HPDE6-E6E7 (cell line): ENCODE measurements at regions not wholly inside any gene's neighbourhood (a gene's known extent, or its start where the extent isn't known, plus 50 kb on each side); places are given as distances from the start of the nearest gene placed in this dataset.

Source experiments
- DNase-seq: peaks from one replicate; pipeline ENCODE4 v3.0.0; 2011; ENCODE audit warnings: missing footprints; ENCODE audit errors: extremely low spot score

DNA sequence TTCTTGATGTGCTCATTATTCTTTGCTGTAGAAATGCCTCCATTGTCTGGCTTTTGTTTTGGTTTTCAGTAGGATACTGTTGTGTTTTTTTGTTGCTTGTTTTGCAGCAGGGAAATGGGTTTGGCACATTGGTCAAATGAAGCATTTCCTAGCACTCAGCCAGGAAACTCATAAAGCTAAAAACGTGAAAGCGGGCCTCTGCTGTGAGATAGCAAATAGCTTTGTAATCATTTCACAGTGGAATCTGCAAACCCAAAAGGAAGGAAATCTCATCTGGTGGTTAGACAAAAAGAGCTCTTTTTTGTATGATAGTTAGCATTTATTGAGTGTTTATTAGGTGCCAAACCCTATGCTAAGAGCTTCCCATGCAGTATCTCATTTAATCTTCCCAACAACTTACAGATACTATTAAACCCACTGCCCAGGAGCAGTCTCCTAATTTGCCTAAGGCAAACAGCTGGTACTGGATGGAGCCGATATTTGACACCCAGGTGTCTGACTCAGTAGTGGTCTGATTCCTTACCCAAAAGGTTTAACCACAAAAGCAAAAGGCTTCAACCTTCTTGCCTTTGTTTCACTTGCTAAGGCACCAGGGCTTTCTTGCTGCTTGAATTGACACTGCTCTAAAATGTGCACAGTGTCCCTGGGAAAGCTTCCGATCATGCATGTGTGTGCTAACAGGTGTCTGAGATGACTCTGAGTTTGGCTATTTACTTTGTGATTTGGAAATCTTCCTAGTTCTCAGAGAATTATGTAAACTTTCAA is 527.9 kb upstream of the MDFIC2 start:
- DNase-seq: no peak

DNA sequence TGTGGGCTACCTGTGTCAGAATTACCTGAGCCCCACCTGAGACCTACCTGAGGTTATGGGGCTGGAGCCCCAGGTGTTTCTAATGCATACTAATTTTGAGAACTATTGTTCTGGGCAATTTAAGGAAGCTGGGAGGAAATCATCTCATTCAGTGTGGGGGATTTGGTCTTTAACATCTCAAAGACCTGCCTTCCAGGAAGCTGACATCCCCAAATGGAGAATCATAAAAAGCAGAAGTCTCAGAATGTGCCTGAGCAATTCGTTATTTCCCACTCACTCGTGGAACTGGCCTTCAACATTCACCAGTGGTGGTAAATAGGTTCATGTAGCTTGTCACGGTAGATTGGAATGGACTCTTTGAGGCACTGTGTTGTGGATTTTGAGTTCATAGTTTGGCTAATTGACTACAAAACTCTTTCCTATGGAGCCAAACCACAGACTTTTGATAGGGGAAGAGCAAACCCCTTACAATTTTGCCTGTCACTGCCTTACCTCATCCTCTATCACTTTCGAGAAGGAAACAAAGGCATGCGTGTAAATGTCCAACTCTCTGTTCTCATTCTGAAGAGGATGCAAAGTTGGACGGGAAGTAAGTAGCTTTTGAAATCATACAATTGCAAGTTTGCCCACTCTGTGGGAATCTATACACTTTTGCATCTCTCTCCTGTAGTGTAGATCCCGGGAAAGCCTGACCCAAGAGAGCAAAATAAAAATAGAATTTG is 521.0 kb upstream of the MDFIC2 start:
- no peak for DNase-seq

DNA sequence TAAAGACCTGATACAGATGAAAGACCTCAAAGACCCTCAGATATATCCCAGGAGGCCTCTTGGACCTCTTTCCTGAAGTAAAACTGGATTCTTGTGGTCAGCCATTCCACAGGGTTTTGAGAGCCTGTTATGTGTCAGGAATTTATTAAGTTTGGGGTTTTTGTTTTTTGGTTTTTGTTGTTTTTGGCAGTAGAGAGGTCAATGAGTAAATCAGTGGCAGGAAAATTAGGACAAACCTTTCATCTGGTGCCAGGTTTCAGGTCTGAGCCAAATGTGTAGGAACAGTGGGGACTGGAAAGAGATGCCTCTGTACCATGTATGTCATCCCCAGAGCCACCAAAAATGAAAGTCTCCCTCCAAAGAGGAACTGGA is 520.4 kb upstream of the MDFIC2 start:
- DNase-seq: no peak

DNA sequence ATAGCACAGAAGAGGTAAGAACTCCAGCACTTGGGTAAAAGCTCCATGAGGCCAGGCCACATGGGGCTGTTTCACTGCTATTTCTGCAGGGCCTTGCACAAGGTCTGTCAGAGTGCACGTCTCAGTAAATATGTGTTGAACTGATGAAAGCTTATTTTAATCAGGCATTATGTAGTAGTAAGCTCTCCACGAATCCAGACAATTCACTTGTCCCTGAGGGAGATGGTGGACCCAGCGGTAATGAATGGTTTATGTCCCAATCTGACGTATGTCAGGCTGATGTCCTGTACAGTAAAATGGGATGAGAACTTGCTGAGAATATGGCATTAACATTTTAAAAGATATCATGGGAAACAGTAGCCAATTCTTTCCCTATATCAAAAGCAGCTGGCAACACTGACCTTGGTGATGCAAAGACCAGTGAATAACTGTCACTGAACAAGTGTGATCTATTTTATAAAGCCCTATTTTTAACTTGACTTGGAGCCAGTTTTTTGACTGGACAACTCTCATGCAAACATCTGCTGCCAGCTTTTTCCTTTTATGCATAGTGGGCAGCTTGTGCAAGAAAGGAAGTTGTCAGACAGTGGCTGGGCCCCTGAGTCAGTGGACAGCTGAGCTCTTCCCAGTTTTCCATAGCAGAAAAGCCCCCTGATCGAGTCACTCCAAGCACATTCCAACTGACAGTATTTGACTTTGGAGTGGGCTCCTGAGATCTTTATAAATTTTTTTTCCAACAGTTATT is 519.8 kb upstream of the MDFIC2 start:
- DNase-seq: no peak

DNA sequence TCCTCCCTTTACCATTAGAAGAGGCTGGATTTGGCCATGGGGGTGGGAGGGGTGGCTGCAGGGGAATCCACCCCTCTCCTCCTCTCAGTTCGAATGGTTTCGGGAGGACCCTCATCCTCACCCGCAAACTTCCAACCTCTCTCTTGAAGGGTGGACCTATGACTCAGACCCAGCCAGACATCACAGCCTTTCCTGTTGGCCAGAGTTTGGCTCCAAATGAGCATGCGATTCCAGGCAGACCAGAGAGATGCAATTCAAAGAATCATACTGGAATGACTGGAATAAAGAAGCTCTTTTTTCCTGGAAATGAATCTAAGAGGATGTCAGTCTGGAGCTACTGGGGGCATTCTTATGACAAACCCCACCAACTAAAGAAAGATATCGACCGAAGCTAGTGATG is 516.7 kb upstream of the MDFIC2 start:
- DNase-seq: no peak

DNA sequence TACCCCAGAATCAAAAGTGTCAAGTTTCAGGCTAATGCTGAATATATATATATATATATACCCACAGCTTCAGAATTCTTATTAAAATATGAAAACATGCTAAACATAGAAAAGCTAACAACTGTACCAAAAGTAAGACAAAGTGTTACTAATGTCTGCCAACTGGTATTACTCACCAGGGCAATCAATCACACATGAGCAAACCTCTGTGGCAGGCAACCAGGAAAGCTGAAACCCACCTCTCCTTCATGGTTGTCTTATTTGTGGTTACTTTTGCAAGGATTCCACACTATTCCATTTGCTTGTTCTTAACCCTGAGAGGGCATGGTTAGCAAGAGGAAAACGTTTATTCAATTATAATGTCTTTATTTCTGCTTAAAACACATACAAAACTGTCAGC is 512.3 kb upstream of the MDFIC2 start:
- DNase-seq: peak; percentile 20

DNA sequence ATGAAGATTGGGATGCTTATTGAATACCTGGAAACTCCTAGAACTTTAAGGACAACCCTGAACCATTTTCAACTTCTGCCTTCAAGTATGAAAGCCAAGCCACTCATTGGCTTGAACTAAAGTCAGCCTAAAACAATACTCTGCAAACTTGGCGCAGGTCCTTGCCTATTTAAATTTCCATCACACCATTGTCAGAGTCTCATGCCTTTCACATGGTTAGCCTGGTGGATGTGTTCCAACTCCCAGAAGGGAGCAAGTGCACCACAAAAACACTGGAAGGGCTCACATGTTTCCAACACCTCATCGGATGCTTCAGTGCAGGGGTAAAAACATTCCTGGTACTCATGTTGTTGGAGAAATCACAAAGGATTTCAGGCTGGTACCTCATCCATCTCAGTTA is 511.6 kb upstream of the MDFIC2 start:
- no peak for DNase-seq

GRCh38 chr3:70823622-70824021 is 511.2 kb upstream of the MDFIC2 start:
- DNase-seq: no peak

DNA sequence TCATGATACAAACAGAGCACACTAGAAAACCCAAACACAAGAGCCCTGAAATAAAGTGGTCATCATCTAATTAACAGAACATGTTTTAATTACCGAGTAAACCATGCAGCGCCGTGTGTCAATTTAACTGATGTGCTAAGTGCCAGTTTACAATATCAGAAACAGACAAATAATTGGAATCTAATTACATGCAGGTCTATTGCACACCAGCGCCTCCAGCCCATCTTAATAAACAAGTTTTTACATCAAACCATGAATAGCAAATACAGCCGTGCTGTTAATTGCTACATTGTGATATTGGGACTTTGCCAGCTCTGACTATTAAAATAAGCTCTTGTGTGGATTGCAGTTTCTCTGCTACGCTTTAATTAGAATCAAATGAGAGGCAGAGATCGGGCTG is 510.2 kb upstream of the MDFIC2 start:
- DNase-seq: no peak

DNA sequence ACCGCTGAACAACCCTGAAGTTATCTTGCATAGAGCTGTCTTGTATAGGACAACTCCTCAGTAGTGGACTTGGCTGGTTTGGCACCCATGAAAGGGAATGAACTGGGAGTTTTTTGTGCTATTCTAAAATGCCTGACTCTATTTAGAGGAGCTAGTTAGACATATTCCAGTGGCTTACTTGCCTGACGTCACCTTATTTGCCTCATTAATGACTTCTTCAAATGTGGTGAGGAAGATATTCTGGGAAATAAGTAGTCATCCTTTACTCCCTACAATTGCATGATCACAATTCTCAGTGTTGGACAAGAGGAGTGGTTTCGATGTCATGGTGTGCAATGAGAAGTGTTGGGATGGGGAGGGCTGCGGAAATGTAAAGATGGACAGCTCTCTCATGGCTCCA is 509.2 kb upstream of the MDFIC2 start:
- DNase-seq: no peak

- no peak for DNase-seq
Measured at GRCh38 chr3:70820397-70820796, 508.0 kb upstream of the MDFIC2 start.

DNA sequence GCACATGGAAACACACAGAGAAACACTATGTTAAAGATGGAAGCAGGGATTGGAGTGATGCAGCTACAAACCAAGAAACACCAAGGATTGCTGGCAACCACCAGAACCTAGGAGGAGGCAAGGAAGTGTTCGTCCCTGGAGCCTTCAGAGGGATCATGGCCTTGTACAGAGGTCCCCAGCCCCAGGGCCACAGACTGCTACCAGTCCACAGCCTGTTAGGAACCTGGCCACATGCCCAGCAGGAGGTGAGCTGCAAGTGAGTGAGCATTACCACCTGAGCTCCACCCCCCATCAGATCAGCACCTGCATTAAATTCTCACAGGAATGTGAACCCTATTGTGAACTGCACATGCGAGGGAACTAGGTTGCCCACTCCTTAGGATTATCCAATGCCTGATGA is 505.7 kb upstream of the MDFIC2 start:
- DNase-seq: no peak

DNA sequence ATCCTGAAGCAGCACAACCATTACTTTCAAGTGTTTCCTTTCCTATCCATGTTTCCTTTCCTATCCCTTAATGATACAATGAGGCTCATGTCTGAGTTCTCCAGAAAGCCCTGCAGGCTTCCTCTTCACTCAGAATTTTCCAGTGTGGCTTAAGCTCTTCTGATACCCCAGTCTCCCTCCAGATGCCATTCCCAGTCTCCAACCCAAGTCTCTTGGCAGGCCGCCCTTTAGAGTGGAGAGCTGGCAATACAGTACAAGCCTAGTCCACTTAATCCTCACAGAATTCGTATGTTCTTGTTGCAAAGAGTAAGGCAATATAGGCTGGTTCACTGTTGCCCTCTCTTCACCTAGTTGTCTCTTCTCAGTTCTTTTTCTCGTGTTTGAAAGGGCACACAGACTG is 503.9 kb upstream of the MDFIC2 start:
- DNase-seq: no peak

- DNase-seq: no peak
Measured at GRCh38 chr3:70815817-70816216, 503.4 kb upstream of the MDFIC2 start.

GRCh38 chr3:70813311-70813710 is 500.9 kb upstream of the MDFIC2 start:
- DNase-seq: no peak

DNA sequence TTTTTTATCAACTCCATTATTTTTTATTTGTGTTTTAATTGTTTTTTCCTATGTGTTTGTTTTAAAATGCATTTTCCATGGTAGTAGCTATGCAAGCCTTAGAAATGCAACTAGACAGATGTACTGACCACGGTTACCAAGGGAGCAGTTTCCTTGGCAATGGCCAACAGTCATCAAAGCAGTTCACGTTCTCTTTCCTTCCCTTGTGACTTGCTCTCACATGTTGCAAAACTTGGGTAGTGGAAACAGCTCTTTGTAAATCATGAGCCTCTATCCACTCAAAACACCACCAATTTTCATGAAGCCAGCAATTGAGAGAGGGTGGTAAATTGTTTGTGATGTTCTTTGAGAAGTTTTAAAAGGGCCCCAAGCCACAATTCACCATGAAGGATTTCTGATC is 499.4 kb upstream of the MDFIC2 start:
- no peak for DNase-seq

DNA sequence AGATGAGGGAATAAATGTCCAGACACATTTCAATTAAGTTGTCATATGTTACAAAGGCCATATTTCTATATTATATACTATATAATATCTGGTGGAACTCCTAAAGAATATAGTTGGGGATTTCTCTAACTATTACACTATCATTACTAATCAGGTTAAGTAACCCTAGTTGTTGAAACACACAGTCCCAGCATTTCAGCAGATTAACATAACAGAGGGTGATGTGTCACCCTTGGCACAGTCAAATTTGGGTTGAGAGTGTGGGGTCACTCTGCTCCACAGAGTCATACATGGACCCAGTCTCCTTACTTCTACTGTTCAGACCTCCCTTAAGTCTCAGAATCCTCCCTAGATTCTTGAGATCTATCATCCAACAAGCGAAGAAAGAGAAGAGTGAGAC is 496.4 kb upstream of the MDFIC2 start:
- DNase-seq: no peak

DNA sequence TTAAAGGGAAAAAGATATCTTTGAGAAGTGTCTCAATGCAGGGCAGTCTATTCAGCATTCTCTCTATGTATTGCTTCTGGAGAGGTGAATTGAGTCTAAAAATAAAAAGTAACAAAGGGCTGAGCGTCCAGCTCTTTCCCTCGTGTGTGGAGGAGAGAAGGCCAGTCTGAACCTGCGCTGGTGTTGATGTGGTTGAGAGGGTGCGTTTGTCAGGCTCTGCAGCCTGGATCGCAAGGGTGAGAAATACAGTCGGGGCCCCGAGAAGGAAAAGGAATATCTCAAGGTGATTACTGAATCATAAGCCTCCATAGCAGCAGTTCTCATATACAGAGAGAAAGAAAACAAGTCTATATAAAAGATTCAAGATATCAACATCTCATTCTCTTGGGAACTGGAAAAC is 494.1 kb upstream of the MDFIC2 start:
- no peak for DNase-seq

DNA sequence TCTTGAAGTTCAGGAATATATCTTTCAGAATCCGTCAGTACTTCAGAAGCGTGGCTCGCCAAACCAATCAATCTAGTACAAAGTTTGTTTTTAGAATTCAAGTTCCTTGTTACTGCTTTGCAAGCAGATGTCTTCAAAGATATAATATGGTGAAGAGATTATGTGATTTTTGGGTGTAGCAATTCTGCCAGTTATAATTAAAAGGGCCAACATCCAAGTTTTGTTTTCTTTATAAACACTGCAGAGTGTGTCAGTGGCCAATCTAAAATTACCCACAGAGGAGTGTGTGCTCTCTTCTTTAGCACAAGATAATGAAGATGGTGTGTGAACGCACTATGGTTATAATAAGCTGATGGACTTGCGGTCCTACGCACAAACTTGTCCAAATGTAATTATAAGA is 493.6 kb upstream of the MDFIC2 start:
- DNase-seq: no peak

DNA sequence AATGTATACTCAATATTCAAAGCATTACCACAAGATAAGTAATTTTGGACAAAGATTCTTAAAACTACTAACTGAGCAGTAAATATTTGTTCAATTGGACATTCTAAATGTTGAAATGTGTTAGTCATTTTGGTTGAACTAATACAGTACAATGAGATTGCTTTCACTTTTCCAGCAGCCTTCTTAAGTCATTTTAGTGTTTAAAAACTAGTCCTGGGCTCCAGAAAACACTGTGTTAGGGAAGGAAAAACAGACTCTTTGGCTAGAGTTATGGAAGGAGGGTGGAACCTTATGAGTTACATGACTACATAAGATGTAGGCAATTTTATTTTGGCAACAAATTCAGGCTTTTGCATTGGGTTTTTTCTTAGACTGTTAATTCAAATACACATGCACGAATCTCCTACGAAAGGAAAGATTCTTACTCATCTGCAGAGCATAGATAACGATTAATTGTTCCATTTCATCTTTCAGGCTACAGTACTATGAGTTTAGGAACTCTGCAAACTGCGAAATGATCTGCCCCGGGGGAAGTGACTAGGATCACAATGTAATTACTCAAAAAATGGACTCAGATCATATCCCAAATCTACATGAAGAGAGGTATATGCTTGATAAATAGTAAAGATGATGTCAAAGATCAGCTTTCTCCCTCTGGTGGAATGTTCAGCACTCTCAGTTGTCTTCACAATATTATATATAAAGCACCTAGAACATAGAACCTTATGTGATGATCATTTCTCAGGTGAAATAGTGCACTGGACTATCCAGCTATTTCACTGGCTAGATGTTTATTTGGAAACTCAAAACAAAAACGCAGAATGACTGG is 492.8 kb upstream of the MDFIC2 start:
- DNase-seq: no peak

DNA sequence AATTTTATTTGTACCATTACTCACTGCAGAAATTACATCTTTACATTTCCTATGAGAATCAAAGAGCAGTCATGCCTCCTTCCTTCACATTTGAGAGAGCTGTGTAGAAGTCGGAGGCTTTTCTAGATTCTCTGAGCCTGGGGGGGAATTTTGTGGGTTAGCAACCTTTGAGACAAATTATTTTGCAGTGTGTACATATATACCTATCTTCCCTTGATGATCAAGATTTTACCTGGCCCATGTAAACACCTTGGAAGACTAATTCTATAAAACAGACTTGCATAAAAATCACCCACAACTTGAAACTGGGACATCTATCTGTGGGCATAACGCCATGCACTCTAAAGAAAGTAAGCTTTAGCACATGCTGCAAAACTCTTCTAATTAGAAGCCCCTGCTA is 491.5 kb upstream of the MDFIC2 start:
- no peak for DNase-seq

DNA sequence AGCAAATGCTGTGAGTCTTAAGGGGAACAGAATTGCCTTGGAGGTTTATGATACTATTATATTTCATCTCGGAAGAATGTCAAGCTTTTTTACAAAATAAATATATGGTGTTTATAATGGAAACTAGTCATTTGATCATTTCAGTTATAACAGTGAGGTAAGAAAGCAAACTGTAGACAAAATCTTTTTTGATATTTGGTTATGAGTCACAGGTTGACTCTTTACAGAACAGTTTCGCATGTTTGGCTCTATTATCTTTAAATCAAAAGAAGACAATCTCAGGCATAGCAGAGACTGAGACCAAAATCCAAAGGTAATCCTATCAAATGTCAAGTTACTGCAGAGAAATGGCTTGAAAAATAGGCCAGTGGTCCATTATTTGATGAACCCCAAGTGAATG is 490.9 kb upstream of the MDFIC2 start:
- DNase-seq: no peak
